H9 (cell line): ENCODE measurements at regions not wholly inside any gene's neighbourhood (a gene's known extent, or its start where the extent isn't known, plus 50 kb on each side); places are given as distances from the start of the nearest gene placed in this dataset.

Experiments
- DNase-seq: peaks from one replicate; pipeline ENCODE4 v3.0.0-alpha.2; 2017
- H2AFZ ChIP-seq: one replicate; pipeline ENCODE4 v1.6.1; 2013; ENCODE audit warnings: mild to moderate bottlenecking, low read length, control low read depth, moderate library complexity
- H2AK5ac ChIP-seq: 2 replicates; pipeline ENCODE4 v1.6.1; 2013; ENCODE audit warnings: low read length, control low read depth, mixed read lengths; ENCODE audit not compliant: insufficient read length
- H2BK120ac ChIP-seq: one replicate; pipeline ENCODE4 v1.6.1; 2013; ENCODE audit warnings: low read depth, mild to moderate bottlenecking, low read length, control low read depth, inconsistent platforms; ENCODE audit not compliant: poor library complexity, severe bottlenecking
- H2BK12ac ChIP-seq: 2 replicates; pipeline ENCODE4 v1.6.1; 2013; ENCODE audit warnings: low read length, control low read depth, mixed read lengths, low read depth; ENCODE audit not compliant: insufficient read length
- H2BK15ac ChIP-seq: 2 replicates; pipeline ENCODE4 v1.6.1; 2013; ENCODE audit warnings: low read depth, low read length, control low read depth
- H2BK20ac ChIP-seq: one replicate; pipeline ENCODE4 v1.6.1; 2013; ENCODE audit warnings: low read depth, mild to moderate bottlenecking, low read length, control low read depth, inconsistent platforms; ENCODE audit not compliant: poor library complexity, severe bottlenecking
- H2BK5ac ChIP-seq: 2 replicates; pipeline ENCODE4 v1.6.1; 2013; ENCODE audit warnings: low read length, control low read depth, mixed read lengths; ENCODE audit not compliant: insufficient read length
- H3K14ac ChIP-seq: 2 replicates; pipeline ENCODE4 v1.6.1; 2013; ENCODE audit warnings: low read length, control low read depth; ENCODE audit not compliant: insufficient read depth
- H3K18ac ChIP-seq: 2 replicates; pipeline ENCODE4 v1.6.1; 2013; ENCODE audit warnings: low read depth, mild to moderate bottlenecking, mixed read lengths, low read length, control low read depth; ENCODE audit not compliant: insufficient read length
- H3K23ac ChIP-seq: 2 replicates; pipeline ENCODE4 v1.6.1; 2013; ENCODE audit warnings: low read length, control low read depth, mixed read lengths, low read depth; ENCODE audit not compliant: insufficient read length
- H3K23me2 ChIP-seq: 2 replicates; pipeline ENCODE4 v1.6.1; 2013; ENCODE audit warnings: low read depth, mild to moderate bottlenecking, mixed read lengths, low read length, control low read depth; ENCODE audit not compliant: insufficient read length, poor library complexity, severe bottlenecking
- H3K27ac ChIP-seq: 2 replicates; pipeline ENCODE4 v1.5.1; 2013; ENCODE audit warnings: low read length, control low read depth, mixed read lengths, low read depth; ENCODE audit not compliant: insufficient read length
- H3K27me3 ChIP-seq: 2 replicates; pipeline ENCODE4 v1.6.1; 2013; ENCODE audit warnings: low read length, control low read depth, inconsistent platforms; ENCODE audit not compliant: insufficient read depth
- H3K4ac ChIP-seq: 2 replicates; pipeline ENCODE4 v1.6.1; 2013; ENCODE audit warnings: low read depth, mild to moderate bottlenecking, control low read depth, inconsistent platforms, low read length, moderate library complexity
- H3K4me1 ChIP-seq: 2 replicates; pipeline ENCODE4 v1.6.1; 2013; ENCODE audit warnings: low read length, control low read depth, inconsistent platforms; ENCODE audit not compliant: insufficient read depth
- H3K4me2 ChIP-seq: 2 replicates; pipeline ENCODE4 v1.6.1; 2013; ENCODE audit warnings: low read length, control low read depth, mixed read lengths; ENCODE audit not compliant: insufficient read length, insufficient read depth
- H3K56ac ChIP-seq: 2 replicates; pipeline ENCODE4 v1.6.1; 2013; ENCODE audit warnings: low read depth, mild to moderate bottlenecking, mixed read lengths, low read length, control low read depth; ENCODE audit not compliant: insufficient read length
- H3K79me1 ChIP-seq: 2 replicates; pipeline ENCODE4 v1.6.1; 2013; ENCODE audit warnings: low read depth, mild to moderate bottlenecking, moderate library complexity, low read length, control low read depth, inconsistent platforms; ENCODE audit not compliant: insufficient read depth, poor library complexity, severe bottlenecking
- H3K79me2 ChIP-seq: 2 replicates; pipeline ENCODE4 v1.6.1; 2013; ENCODE audit warnings: low read length, control low read depth, inconsistent platforms; ENCODE audit not compliant: insufficient read depth
- H3K9ac ChIP-seq: 2 replicates; pipeline ENCODE4 v1.6.1; 2013; ENCODE audit warnings: low read length, control low read depth, mixed read lengths; ENCODE audit not compliant: insufficient read length; ENCODE audit errors: extremely low read depth
- H3K9me3 ChIP-seq: one replicate; pipeline ENCODE4 v1.6.1; 2013; ENCODE audit warnings: low read depth, low read length, inconsistent platforms; ENCODE audit not compliant: control insufficient read depth
- H3T11ph ChIP-seq: one replicate; pipeline ENCODE4 v1.6.1; 2013; ENCODE audit warnings: mild to moderate bottlenecking, low read length, control low read depth, inconsistent platforms
- H4K20me1 ChIP-seq: one replicate; pipeline ENCODE4 v1.6.1; 2013; ENCODE audit not compliant: control insufficient read depth, insufficient read length, insufficient read depth
- H4K5ac ChIP-seq: 2 replicates; pipeline ENCODE4 v1.6.1; 2013; ENCODE audit warnings: low read depth, mild to moderate bottlenecking, mixed read lengths, low read length, control low read depth; ENCODE audit not compliant: insufficient read length
- H4K8ac ChIP-seq: replicated peaks from 2 replicates; pipeline ENCODE4 v1.6.1; 2013; ENCODE audit warnings: low read length, control low read depth, mixed read lengths, low read depth; ENCODE audit not compliant: insufficient read length
- H4K91ac ChIP-seq: 2 replicates; pipeline ENCODE4 v1.6.1; 2013; ENCODE audit warnings: low read depth, mild to moderate bottlenecking, moderate library complexity, mixed read lengths, low read length, control low read depth; ENCODE audit not compliant: insufficient read length
- H3K27ac Mint-ChIP-seq, 3 experiments: 2 replicates in 2 of 3; 3 replicates in 1 of 3; pipeline ENCODE4 v1.8.0; 2020 to 2021; ENCODE audit warnings: mixed read lengths in 3 of 3, mild to moderate bottlenecking in 1 of 3, moderate library complexity in 1 of 3
- H3K27me3 Mint-ChIP-seq: 2 replicates; pipeline ENCODE4 v1.8.0; 2021; ENCODE audit warnings: low read depth, mild to moderate bottlenecking, moderate library complexity, mixed read lengths
- H3K36me3 Mint-ChIP-seq, 3 experiments: 2 replicates in 2 of 3; 3 replicates in 1 of 3; pipeline ENCODE4 v1.8.0; 2020 to 2021; ENCODE audit warnings: low read depth in 3 of 3, mixed read lengths in 3 of 3; ENCODE audit not compliant: insufficient read depth in 1 of 3
- H3K4me1 Mint-ChIP-seq, 2 experiments: 2 replicates each; pipeline ENCODE4 v1.8.0; 2020; ENCODE audit warnings: mixed read lengths in 2 of 2
- H3K4me3 Mint-ChIP-seq, 2 experiments: 2 replicates in 1 of 2; 3 replicates in 1 of 2; pipeline ENCODE4 v1.8.0; 2020 to 2021; ENCODE audit warnings: mild to moderate bottlenecking in 2 of 2, mixed read lengths in 2 of 2, moderate library complexity in 1 of 2
- H3K9me3 Mint-ChIP-seq, 2 experiments: 2 replicates in 1 of 2; 3 replicates in 1 of 2; pipeline ENCODE4 v1.8.0; 2020; ENCODE audit warnings: mild to moderate bottlenecking in 2 of 2, mixed read lengths in 2 of 2, moderate library complexity in 1 of 2
- CTCF ChIP-seq: fragments of 200-600 bp; sonication (generic); conservative IDR thresholded peaks from 3 replicates; pipeline ENCODE4 v1.8.0; 2021; ENCODE audit warnings: antibody characterized with exemption, mild to moderate bottlenecking
- WGBS: extraction: QIAGEN DNeasy Blood & Tissue Kit; methylation state at CpG from one replicate; pipeline ENCODE4 v1.1.7; 2013; ENCODE audit warnings: missing lambda C conversion rate, low lambda C conversion rate, mixed read lengths; ENCODE audit not compliant: insufficient read length; ENCODE audit errors: extremely low coverage; 5-methylcytosine and 5-hydroxymethylcytosine counted together

GRCh38 chr12:131352296-131352900 is 358.5 kb upstream of the SFSWAP start:
- no peaks in the 10 kb centered on the region for H3K79me2 ChIP-seq
- no peak for TF ChIP-seq CTCF
- no peaks in the 10 kb centered on the region for H3K27me3 ChIP-seq
- H2BK5ac ChIP-seq: no peak overlapping the region
- no peak overlapping the region for H3K56ac ChIP-seq
- H4K91ac ChIP-seq: no peak overlapping the region
- Mint-ChIP-seq H3K4me1 (peaks cover 21 to 27% of the 10 kb centered on the region in 2 experiments), H3K9me3 (peaks cover 0 to 2% of the 10 kb centered on the region in 2 experiments; a peak in 2 of 5 replicates), H3K27me3 (peaks cover 8% of the 10 kb centered on the region), H3K27ac (no peak overlapping the region), H3K36me3 (no peaks in the 10 kb centered on the region), H3K4me3 (no peak overlapping the region)
- no peak overlapping the region for H3K4ac ChIP-seq
- H3T11ph ChIP-seq: no peak overlapping the region
- H2AK5ac ChIP-seq: no peak overlapping the region
- H3K23me2 ChIP-seq: no peaks in the 10 kb centered on the region
- DNase-seq: peak; percentile 28
- H3K18ac ChIP-seq: no peak overlapping the region
- no peak overlapping the region for H3K9ac ChIP-seq
- H2BK120ac ChIP-seq: no peak overlapping the region
- no peaks in the 10 kb centered on the region for H3K79me1 ChIP-seq
- peaks cover 8% of the 10 kb centered on the region; the same call in 1 of the 2 replicates for H3K4me1 ChIP-seq
- no CpG with 5 or more reads among the region's 21 CpGs for WGBS
- H2BK12ac ChIP-seq: no peak overlapping the region
- no peak overlapping the region for H2AFZ ChIP-seq
- H3K4me2 ChIP-seq: no peak overlapping the region
- H3K14ac ChIP-seq: no peak overlapping the region
- H2BK15ac ChIP-seq: no peak overlapping the region
- no peak overlapping the region for H4K8ac ChIP-seq
- no peak overlapping the region for H3K23ac ChIP-seq
- no peak overlapping the region for H2BK20ac ChIP-seq
- no peaks in the 10 kb centered on the region for H3K9me3 ChIP-seq
- H3K27ac ChIP-seq: no peak overlapping the region
- H4K5ac ChIP-seq: no peak overlapping the region
- H4K20me1 ChIP-seq: no peaks in the 10 kb centered on the region
